GM12892 (cell line): ENCODE measurements at regions not wholly inside any gene's neighbourhood (a gene's known extent, or its start where the extent isn't known, plus 50 kb on each side); places are given as distances from the start of the nearest gene placed in this dataset.

Source experiments
- POLR2A ChIP-seq: IDR thresholded peaks from 2 replicates; pipeline ENCODE4 v1.6.1; 2011; ENCODE audit warnings: low read depth, low read length, control low read depth
- POLR2AphosphoS5 ChIP-seq: IDR thresholded peaks from 2 replicates; pipeline ENCODE4 v1.6.1; 2011; ENCODE audit warnings: low read depth, low read length, control low read depth
- TAF1 ChIP-seq: IDR thresholded peaks from 2 replicates; pipeline ENCODE4 v1.6.1; 2011; ENCODE audit warnings: low read depth, mild to moderate bottlenecking, control low read depth, low read length, borderline replicate concordance

DNA sequence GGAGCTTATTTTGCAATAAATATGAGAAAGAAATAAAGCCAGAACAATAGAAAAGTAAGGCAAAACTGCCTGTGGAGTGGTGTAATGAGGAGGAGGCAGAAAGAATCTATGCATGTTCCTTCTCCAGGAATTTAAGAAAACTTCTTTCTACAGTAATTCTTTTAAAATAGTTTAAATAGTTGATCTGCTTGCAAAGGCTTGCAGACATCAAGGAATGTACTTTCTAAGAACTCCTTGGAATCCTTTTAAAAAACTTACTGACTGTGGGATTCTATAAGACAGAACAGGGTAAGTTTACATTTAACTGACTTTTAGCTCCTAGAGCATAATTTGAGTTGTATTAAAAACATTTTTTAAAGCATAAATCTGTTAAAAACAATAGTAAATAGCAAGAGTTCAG lies 63.2 kb upstream of the ALB start:
- no peak for TF ChIP-seq POLR2AphosphoS5
- TF ChIP-seq POLR2A = no peak
- no peak for TF ChIP-seq TAF1
